ENCODE measurements at regions not wholly inside any gene's neighbourhood (a gene's known extent, or its start where the extent isn't known, plus 50 kb on each side); places are given as distances from the start of the nearest gene placed in this dataset.

GRCh38 chr9:89680547-89681467 is 76.0 kb downstream of the GADD45G start:
- in situ Hi-C loops (cut with MboI): no loop called here
- H3K27me3 ChIP-seq (replicated peaks in 1 of 2; ENCODE audit: control insufficient read depth in 2 of 2, insufficient read depth in 2 of 2, low read length in 1 of 2): peaks cover 0 to 2% of the 10 kb centered on the region in 2 experiments; a peak in 1 of 4 replicates
- BruUV-seq (replicated peaks): no TSS peak
- intact Hi-C loops (cut with micrococcal nuclease; ENCODE audit: unreplicated experiment): no loop called here
- no peaks in the 10 kb centered on the region for H3K36me3 ChIP-seq (ENCODE audit: control insufficient read depth in 2 of 2, insufficient read depth in 2 of 2, low read length in 1 of 2)
- H3K4me3 ChIP-seq: no peak overlapping the region
- ChIA-PET POLR2A (interaction anchor here (0.5 kb wide), 1 partner anchor 1131 kb away, joined by 5 read pairs; no protein-coding TSS in a partner anchor), RAD21 (ENCODE audit: unreplicated experiment) (interaction anchor here (1.0 to 1.2 kb wide), 4 partner anchors 10 to 238 kb away, joined by 3 to 4 read pairs (median 3); no protein-coding TSS in a partner anchor), CTCF (interaction anchor here (0.6 to 1.0 kb wide), 3 partner anchors 8 to 165 kb away, joined by 3 read pairs; no protein-coding TSS in a partner anchor), SMC1A (ENCODE audit: uncharacterized antibody, unreplicated experiment) (interaction anchor here (0.6 kb wide), 1 partner anchor 22 kb away, joined by 3 read pairs; no protein-coding TSS in a partner anchor)
- no peak overlapping the region for H3K9ac ChIP-seq (ENCODE audit: control insufficient read depth, insufficient read depth, low read length)
- peaks cover 4% of the 10 kb centered on the region; the same call in 1 of the 2 replicates for H3K4me1 ChIP-seq (ENCODE audit: control insufficient read depth, insufficient read depth, low read length)
- H4K20me1 ChIP-seq (ENCODE audit: control insufficient read depth, insufficient read depth): no peaks in the 10 kb centered on the region
- WGBS (ENCODE audit: insufficient coverage, insufficient replicate concordance, low lambda C conversion rate, missing lambda C conversion rate): 70% methylated on average over 27 of the region's 42 CpGs
- no peak overlapping the region for H3K4me2 ChIP-seq (ENCODE audit: control insufficient read depth, insufficient read depth)
- peak overlapping the region; percentile 34 for H2AFZ ChIP-seq (ENCODE audit: control insufficient read depth, low read depth, low read length)
- H3K9me3 ChIP-seq (replicated peaks; ENCODE audit: control insufficient read depth, insufficient read depth, low read length): peaks cover 1% of the 10 kb centered on the region; the same call in 1 of the 3 replicates
- DNase-seq (ENCODE audit: low read depth, low spot score): no peak
- H3K79me2 ChIP-seq (ENCODE audit: control insufficient read depth, insufficient read depth, low read length): no peaks in the 10 kb centered on the region
- ATAC-seq: peak; percentile 65
- no peak overlapping the region for H3K27ac ChIP-seq (ENCODE audit: control insufficient read depth, insufficient read depth)
- no peak for FAIRE-seq
- TF ChIP-seq ATF7 (IDR thresholded peaks at IDR 0.05; ENCODE audit: low read depth): 0 out of 2 replicates have a peak, but pooled peaks have one; percentile 16
- TF ChIP-seq IKZF2 (IDR thresholded peaks at IDR 0.05): 0 out of 4 replicates have a peak, but pooled peaks of 1 of the 2 experiments have one; percentile 32
- TF ChIP-seq MYC (IDR thresholded peaks at IDR 0.05; ENCODE audit: insufficient read depth, insufficient read length, insufficient replicate concordance, low read length, severe bottlenecking): no peak
- TF ChIP-seq CHD4 (IDR thresholded peaks at IDR 0.05): no peak
- TF ChIP-seq EED (IDR thresholded peaks at IDR 0.05; ENCODE audit: low read depth): 0 out of 2 replicates have a peak, but pooled peaks have one; percentile 36
- no peak for TF ChIP-seq ZBTB4 (CRISPR knock-in tag; IDR thresholded peaks at IDR 0.05)
- no peak for TF ChIP-seq CREB1 (IDR thresholded peaks at IDR 0.05; ENCODE audit: low read depth)
- TF ChIP-seq BMI1 (IDR thresholded peaks at IDR 0.05; ENCODE audit: borderline replicate concordance): no peak
- TF ChIP-seq STAT3 (IDR thresholded peaks at IDR 0.05; ENCODE audit: low read depth, low read length): no peak
- peak in 1 of 2 experiments; percentile 17; a peak in 1 of 4 replicates for TF ChIP-seq BHLHE40 (IDR thresholded peaks at IDR 0.05; ENCODE audit: borderline replicate concordance in 1 of 2, low read depth in 2 of 2, low read length in 1 of 2)
- no peak for TF ChIP-seq TBL1XR1 (IDR thresholded peaks at IDR 0.05; ENCODE audit: low read depth, low read length)
- no peak for TF ChIP-seq TARDBP (IDR thresholded peaks at IDR 0.05; ENCODE audit: borderline replicate concordance)
- no peak for TF ChIP-seq MLLT1 (IDR thresholded peaks at IDR 0.05)
- TF ChIP-seq ZZZ3 (IDR thresholded peaks at IDR 0.05; ENCODE audit: control insufficient read depth, insufficient read length, low read depth): no peak
- peak; percentile 75 for TF ChIP-seq ZNF384 (IDR thresholded peaks at IDR 0.05; ENCODE audit: borderline replicate concordance, low read depth, low read length)
- TF ChIP-seq IRF5 (IDR thresholded peaks at IDR 0.05; ENCODE audit: borderline replicate concordance): no peak
- 0 out of 2 replicates have a peak, but pooled peaks have one; percentile 26 for TF ChIP-seq IKZF1 (conservative IDR thresholded peaks at IDR 0.05)
